HG02678 (cell line): ENCODE measurements at regions not wholly inside any gene's neighbourhood (a gene's known extent, or its start where the extent isn't known, plus 50 kb on each side); places are given as distances from the start of the nearest gene placed in this dataset.

Experiments used
- ATAC-seq: cut with Tn5 transposase; IDR thresholded peaks from one replicate; pipeline ENCODE4 v1.9.1; 2021; ENCODE audit warnings: mild to moderate bottlenecking, moderate library complexity; ENCODE audit not compliant: unreplicated experiment

GRCh38 chr22:27474711-27475547 is 326.6 kb downstream of the MN1 start:
- ATAC-seq: no peak

DNA sequence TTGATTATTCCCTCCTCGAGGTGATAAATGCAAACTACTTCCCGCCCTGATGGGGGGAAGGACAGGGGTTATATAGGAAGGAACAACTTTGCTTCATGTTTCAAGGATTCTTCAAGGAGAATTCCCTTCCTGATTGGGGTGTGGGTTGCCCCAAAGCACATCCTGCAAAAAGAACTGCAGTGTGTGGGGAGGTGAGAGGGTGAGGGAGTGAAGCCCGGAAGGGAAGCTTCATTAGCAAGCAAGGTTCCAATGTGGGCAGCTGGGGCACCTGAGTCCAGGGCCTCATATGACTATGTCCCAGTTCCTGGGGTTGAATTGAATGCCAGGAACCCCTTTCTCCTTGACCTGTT is 326.0 kb downstream of the MN1 start:
- ATAC-seq: no peak

GRCh38 chr22:27476318-27476717 is 325.2 kb downstream of the MN1 start:
- ATAC-seq: no peak

- no peak for ATAC-seq
Observed at GRCh38 chr22:27476729-27477128, 324.8 kb downstream of the MN1 start.

DNA sequence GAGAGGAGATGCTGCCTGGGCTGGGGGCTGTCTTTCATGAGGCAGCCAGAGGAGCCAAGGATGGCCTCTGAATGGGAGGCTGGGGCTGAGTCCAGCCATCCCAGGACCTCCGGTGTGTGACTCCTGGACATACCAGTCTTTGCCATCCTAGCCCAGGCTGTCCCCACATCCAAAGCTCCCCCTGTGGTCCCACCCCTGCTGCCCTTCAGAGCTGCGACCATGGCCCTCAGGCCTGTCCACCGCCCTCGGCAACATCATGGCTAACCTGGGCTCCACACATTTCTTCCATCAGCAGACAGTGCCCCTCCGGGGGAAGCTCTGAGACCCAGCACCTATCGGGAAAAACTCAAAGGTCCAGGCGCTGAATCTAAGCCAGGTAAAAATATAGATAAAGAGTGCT is 324.4 kb downstream of the MN1 start:
- no peak for ATAC-seq

DNA sequence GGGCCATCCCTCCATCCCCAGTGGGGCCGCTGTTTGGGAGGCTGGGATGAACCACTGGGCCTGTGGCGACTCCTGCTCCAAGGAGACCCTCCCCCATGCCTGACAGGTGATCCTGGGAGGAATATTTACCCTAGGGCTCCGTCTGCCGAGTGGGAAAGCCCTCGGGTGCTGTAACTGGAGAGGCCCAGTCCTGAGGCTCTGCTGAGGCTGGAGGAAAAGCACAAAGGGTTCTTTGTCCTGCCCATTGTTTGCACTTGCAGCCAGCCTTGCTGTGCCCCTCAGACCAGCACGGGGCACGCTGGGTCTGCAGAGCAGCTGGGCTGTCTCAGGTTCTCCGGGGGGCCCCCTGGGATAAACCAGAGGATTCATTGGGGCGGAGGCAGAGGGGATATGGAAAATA is 321.1 kb downstream of the MN1 start:
- ATAC-seq: no peak

DNA sequence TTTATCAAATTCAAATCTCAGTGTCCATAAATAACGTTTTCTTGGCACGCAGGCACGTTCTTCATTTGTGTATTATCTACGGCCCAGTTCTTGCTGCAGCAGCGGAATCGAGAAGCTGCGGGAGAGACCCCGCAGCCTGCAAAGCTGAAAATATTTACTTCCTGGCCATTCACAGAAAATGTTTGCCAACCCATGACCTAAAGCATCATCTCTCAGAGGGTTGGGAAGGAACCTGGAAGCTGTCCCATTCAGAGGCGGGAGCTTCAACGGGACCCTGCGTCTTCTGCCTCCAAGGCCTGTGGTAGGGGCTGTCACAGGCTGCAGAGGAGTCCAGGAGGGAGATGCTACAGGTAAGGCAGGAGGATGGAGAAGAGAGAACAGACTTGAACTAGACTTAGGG is 319.2 kb downstream of the MN1 start:
- no peak for ATAC-seq

GRCh38 chr22:27483095-27483785 is 318.3 kb downstream of the MN1 start:
- ATAC-seq: no peak

DNA sequence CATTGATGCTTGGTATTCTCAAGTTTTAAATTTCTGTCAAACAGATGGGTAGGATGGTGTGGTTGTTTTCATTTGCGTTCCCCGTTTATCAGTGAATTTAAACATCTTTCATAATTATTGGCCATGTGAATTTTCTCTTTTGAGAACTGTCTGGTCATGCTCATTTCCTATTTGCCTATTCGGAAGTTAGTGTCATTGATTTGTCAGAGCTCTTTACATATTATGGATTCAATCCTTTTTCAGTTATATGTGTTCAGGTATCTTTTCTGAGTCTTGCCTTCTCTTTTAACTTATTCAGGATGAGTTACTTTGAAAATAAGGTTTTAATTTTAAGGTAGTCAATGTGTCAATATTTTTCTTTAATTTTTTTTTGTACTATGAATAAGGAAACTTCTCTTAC is 315.7 kb downstream of the MN1 start:
- no peak for ATAC-seq

DNA sequence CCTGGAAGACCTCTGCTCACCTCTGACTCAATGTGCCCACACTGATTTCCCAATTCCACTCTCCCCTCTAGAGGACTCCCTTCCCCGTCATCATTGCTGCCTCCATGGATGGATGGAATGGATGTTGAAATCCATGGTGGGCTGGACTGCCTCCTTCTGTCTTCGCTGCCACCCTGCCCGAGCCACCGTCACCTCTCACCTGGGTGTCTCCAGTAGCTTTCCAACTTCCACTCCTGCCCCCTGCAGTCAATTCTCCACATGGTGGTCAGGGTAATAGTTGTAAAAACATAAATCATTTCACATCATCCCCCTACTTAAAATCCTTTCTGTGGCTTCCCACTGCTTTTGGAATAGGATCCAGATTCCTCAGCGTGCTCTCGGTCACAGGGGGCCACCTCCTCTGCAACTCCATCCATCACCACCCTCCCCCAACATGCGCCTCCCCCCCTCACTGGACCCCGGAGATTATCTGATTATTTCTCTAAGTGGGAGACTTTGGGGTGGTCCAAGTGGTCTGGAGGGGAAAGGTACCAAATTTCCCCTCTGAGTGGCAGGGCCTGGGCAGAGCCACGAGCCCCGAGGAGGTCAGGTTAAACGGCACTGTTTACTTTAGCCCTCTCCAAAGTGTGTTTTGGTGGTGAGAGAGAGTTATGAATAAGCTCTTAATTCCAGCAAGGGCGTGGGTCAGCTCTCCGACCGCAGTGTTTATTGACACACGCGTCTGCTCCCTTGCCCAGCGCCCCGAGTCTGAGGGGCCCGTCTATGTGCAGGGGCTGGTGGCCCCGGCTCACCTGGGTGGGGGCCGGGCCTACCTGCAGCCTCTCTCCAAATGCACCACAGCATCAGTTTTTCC is 313.7 kb downstream of the MN1 start:
- ATAC-seq: no peak

DNA sequence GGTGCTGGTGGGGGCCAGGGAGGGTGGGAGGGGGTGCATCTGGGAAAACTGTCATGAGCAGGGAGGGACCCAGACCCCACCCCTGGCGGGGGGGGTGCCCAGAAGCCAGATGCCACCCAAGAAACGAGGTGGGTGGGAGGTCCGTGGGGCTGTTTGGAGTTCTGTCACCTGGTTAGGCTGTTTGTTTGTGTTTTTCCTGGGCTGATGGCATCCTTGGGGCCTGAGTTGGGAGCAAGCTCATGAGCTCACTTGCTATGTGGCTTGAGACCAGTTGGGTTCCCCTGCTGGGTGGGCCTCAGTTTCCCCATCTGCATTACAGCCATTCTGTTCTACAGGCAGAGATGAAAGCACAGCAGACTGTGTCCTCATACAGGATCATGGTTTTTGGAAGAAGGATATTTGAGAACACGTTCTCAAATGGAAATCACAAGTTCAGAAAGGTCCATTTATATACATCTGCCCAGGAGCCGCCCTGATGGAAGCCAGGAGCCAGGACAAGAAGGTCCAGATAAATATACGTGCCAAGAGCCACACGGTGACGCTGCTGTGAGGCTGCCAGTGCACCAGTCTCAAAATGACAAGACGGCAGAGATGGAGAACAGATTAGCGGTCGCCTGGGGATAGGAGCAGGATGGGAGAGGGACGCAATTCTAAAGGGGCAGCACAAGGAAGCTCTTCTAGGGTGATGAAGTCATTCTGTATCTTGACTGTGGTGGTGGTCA is 312.9 kb downstream of the MN1 start:
- no peak for ATAC-seq

- no peak for ATAC-seq
Observed at GRCh38 chr22:27489178-27489675, 312.3 kb downstream of the MN1 start.

DNA sequence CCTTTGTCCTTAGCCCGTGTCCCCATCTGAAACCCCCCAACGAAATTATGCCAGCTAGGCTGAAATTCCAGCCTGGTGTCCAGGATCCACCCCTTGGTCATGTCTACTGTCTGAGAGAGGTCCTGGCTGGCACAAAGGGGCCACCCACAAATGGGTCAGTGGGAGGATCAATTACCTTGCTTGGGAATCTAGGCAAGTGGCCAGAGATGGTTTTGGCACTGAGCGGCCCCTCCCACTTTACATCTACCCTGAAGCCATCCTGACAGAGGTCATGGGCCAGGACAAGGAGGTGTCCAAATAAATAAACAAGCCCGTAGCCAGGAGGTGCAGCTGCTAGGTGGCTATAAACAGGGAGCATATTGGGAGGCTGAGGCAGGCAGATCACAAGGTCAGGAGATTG is 311.5 kb downstream of the MN1 start:
- ATAC-seq: no peak

DNA sequence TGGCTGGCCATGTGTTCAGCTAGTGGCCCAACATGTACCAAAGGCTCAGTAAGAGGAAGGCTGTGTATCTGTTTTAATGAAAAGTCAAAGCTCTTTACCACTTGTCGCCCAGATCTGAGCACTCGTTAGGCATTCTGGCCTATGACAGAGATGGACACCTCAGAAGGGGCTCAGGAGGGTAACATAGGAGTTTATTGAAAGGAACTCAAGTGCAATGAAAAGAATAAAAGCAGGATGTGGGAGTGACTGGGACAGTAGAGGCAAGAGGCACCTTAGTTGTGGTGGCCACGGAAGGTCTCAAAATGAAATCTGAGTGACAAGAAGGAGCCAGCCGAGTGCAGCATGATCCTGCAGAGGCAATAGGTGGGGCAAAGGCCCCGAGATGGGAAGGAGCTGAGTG is 309.7 kb downstream of the MN1 start:
- ATAC-seq: no peak

DNA sequence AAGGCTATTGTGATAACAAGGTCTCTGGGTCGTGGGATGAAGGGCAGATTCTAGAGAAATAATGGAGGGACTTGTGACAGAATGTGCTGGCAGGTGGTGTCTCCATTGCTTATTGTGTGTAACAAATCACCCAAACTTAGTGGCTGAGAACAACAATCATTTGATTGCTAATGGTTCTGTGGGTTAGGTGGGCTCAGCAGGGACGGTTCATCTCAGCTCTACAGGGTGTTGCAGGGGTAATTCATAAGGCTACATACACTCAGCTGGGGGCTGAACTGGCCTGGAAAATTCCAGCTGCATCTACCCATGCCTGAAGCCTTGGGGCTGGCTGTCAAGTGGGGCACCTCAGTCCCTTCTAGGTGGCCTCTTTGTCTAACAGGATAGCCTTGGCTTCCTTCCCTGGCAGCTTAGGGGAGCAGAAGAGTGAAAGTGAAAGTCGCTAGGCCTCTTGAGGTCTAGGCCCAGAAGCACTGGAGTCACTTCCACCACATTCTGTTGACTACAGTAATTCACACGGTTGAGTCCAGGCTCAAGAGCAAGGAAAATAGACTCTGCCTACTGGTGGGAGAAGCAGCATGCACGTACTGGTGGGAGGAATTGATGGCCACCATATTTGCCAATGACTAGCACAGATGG is 308.9 kb downstream of the MN1 start:
- no peak for ATAC-seq

DNA sequence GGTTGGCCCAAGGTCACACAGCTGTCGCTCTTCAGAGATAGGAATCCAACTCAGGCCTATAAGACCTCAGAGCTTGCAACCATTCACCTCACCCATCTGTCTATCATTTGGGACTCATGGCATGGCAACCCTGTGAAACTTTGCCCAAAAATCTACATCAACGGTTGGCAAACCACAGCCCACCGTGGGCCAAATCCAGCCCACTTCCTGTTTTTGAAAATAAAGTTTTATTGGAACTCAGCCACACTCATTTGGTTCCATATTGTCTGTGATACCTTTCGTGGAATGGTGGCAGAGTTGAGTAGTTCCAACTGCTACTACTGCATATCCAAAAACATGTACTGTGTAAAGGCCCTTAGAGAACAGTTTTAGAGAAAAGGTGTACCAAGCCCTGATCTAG is 307.8 kb downstream of the MN1 start:
- ATAC-seq: no peak

DNA sequence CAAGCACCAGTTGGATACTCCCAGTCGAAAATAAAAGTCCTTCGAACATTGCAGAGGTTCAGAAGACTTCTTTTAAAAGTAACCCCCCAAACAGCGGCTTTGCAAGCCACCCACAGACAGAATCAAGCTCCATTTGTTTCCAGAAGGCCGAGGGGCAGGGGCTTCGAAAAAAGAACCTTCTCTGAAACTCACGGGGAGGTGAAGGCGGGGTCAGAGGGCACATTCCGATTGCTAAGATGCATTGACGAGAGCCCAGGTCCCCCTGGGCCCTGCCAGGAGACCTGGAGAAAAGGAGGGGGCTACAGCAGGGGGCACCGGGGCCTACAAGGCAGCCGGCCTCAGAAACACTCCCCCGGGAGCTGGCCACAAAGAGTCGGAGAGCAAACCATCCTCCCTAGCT is 306.8 kb downstream of the MN1 start:
- ATAC-seq: no peak

- ATAC-seq: no peak
Observed at GRCh38 chr22:27495325-27495724, 306.2 kb downstream of the MN1 start.

GRCh38 chr22:27499121-27499520 is 302.4 kb downstream of the MN1 start:
- ATAC-seq: no peak

DNA sequence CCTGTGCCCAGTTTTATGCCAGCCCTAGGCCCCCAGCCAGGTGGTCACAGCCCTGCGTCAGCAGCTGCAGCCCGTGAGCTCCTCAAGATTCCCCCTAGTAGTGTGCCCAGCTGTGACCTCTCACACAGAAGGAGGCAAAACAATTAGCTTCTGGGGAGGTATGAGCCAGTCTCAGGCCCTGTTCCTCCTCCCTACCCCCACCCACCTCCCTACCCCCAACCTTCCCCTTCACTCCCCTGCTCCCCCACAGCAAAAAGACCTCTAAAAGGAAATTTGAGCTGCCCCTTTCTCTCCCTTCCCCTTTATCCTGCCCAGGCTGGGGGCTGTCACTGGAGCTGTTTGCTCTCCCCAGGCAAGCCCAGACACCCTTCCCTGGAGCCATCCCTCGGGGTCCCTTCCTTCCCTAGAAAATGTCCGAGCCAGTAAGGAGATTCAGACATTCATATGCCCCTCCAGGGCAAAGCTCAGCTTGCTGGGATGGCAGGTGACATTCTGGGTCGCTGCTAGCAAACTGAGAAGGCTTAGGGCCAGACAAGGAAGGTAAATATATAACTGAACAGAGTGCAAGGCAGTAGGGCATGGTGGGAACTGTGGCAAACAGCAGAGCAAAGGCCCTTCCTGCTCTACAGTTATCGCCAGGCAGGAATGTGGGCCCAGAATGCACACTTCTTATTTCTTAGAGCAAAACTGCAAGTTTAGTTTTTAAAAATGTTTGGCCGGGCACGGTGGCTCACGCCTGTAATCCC is 300.2 kb downstream of the MN1 start:
- no peak for ATAC-seq
